ENCODE measurements at regions not wholly inside any gene's neighbourhood (a gene's known extent, or its start where the extent isn't known, plus 50 kb on each side); places are given as distances from the start of the nearest gene placed in this dataset.

DNA sequence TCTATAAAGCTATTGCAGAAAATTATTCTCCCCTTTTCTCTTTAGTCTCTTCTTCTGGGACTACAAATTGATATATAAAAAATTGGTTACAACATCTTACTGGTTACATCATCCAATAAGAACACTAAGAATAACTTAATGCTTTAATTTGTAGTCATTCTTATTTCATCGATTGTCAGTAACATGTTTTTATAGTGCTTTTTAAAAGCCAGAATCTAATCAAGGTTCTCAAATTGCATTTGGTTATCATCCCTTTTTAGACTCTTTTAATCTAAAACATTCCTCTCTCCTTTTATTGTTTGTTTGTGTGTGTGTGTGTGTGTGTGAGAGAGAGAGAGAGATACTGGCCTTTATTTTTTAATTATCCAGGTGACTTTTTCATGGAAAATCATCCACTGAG, 377.1 kb upstream of the MEIS1 start:
- Mint-ChIP-seq H3K27ac (no peak overlapping the region), H3K36me3 (ENCODE audit: low read depth) (no peaks in the 10 kb centered on the region), H3K9me3 (peaks cover 7% of the 10 kb centered on the region), H3K4me1 (no peaks in the 10 kb centered on the region), H3K4me3 (no peak overlapping the region), H3K27me3 (peaks cover 6% of the 10 kb centered on the region)
- ATAC-seq (no peak), DNase-seq (no peak)

DNA sequence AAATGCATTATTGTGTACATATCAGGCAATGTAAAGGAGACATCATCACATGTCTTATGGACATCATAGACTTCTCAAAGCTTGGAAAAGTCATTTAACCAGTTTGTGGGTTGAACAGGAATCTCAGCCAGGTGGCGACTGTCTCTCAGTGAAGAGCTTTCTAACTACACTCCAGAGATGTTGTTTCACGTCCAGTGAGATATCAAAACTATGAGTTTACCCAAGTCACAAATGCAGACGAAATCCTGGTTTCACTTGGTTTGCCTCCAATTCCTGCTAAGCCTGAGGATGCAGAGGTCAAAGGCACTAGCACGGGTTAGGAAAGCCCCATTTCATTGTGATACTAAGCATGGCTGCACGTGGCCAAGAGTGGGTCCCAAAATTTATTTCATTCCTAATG, 384.5 kb upstream of the MEIS1 start:
- DNase-seq (no peak), ATAC-seq (no peak)
- H3K4me3 Mint-ChIP-seq = no peak overlapping the region
- no peaks in the 10 kb centered on the region for H3K36me3 Mint-ChIP-seq (ENCODE audit: low read depth)
- H3K4me1 Mint-ChIP-seq = no peaks in the 10 kb centered on the region
- H3K9me3 Mint-ChIP-seq = peaks cover 4% of the 10 kb centered on the region
- peaks cover 4% of the 10 kb centered on the region for H3K27me3 Mint-ChIP-seq
- no peak overlapping the region for H3K27ac Mint-ChIP-seq

DNA sequence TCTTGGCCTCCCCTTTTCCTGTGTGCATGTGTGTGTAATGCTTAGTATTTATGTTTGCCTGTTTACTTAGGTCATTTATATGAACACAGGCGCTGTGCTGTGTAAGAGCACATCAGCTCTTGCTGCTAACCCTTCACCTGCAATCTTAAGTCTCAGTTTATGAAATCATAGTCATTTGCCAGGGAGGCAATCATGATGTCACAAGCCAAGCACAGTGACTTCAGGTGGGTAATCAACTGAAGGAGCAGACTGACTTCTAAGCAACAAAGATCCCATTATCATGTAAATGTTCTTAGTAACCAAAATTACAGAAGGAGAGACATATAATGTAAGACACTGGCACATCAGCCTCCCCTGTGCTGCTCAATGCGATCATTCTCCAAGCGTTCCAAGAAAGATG, 386.3 kb upstream of the MEIS1 start:
- Mint-ChIP-seq H3K27ac (no peak overlapping the region), H3K36me3 (ENCODE audit: low read depth) (no peaks in the 10 kb centered on the region), H3K4me1 (no peaks in the 10 kb centered on the region), H3K27me3 (peaks cover 2% of the 10 kb centered on the region), H3K4me3 (no peak overlapping the region), H3K9me3 (no peaks in the 10 kb centered on the region)
- no peak for DNase-seq
- ATAC-seq = no peak

DNA sequence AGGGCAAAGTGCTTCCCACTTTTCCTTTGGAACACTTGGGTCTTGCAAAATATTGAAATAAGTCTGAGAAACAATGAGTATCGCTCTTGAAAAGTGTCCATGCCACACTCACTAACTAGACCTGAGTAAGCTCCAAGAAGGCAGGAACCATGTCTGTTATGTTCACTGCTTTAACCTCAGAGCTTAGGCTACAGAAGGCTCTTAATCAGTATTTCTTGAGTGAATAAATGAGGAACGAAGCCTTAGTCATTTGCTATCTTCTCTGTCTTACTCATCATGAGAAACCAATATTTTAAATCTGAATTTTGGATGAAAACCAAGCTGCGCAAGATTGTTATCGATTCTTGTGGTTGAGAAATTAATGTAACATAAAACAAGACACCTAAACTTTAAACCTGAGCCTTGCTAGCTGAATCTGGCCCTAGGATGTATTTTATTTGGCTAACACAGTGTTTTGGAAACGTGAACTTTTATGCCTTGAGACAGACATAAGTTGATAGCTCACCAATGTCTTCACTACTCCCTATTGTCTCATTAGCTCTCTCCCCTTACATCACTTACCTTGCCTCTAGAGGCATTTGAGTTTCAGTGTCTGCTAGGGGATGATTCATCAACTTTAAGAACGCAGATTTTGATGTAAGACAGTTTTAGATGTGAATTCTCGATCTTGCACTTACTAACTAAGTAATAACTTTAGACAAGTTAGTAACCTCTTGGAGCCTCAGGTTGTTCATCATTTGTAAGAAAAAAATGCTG, 392.8 kb upstream of the MEIS1 start:
- DNase-seq = no peak
- no peak for ATAC-seq

DNA sequence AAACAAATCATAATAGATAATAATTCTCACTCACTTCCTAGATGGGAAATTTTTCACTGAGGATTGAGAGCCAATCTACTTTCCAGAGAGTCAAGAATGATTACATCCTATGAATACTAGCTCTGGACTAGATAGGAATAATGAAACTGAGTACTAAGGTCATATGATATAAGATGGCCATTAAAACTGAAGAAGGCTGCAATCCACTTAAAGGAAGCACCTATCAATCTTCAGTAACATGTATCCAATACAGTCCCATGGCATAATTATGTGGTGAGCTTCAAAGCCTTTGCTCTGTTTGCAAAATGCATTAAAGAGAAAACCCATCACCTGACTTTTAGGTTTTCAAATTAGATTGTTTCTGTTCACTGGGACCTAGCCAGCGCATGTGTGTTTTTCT, 398.0 kb upstream of the MEIS1 start:
- H3K4me1 Mint-ChIP-seq = no peaks in the 10 kb centered on the region
- no peak overlapping the region for H3K27ac Mint-ChIP-seq
- no peak overlapping the region for H3K4me3 Mint-ChIP-seq
- no peaks in the 10 kb centered on the region for H3K27me3 Mint-ChIP-seq
- H3K36me3 Mint-ChIP-seq (ENCODE audit: low read depth) = no peaks in the 10 kb centered on the region
- ATAC-seq (no peak), DNase-seq (no peak)
- H3K9me3 Mint-ChIP-seq = no peaks in the 10 kb centered on the region

More for the DNA sequence above, 392.8 kb upstream of the MEIS1 start:
- Mint-ChIP-seq H3K4me1 (no peaks in the 10 kb centered on the region), H3K36me3 (ENCODE audit: low read depth) (no peaks in the 10 kb centered on the region), H3K9me3 (no peaks in the 10 kb centered on the region), H3K27me3 (no peaks in the 10 kb centered on the region), H3K4me3 (no peak overlapping the region), H3K27ac (no peak overlapping the region)

DNA sequence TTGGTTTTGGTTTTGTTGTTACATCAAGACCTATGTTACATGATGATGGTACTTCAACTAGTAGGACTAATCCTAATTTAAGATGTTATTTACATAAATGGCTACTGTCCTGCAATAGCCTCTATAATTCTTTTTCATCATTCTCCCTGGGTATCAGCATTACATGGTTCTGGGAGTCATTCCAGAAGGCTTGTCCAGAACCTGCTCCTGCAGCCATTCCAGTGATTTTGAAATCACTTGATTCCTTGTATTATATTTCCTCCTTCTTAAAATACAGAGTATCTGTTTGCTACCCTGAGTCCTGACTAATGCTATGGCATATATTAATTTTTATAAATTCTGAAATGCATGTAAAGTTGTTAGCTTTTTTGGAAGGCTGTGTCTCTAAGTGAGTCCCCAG, 400.5 kb upstream of the MEIS1 start:
- Mint-ChIP-seq H3K36me3 (ENCODE audit: low read depth) (no peaks in the 10 kb centered on the region), H3K27me3 (no peaks in the 10 kb centered on the region), H3K4me3 (no peak overlapping the region), H3K4me1 (no peaks in the 10 kb centered on the region), H3K27ac (no peak overlapping the region), H3K9me3 (peaks cover 9% of the 10 kb centered on the region)
- ATAC-seq (no peak), DNase-seq (no peak)

DNA sequence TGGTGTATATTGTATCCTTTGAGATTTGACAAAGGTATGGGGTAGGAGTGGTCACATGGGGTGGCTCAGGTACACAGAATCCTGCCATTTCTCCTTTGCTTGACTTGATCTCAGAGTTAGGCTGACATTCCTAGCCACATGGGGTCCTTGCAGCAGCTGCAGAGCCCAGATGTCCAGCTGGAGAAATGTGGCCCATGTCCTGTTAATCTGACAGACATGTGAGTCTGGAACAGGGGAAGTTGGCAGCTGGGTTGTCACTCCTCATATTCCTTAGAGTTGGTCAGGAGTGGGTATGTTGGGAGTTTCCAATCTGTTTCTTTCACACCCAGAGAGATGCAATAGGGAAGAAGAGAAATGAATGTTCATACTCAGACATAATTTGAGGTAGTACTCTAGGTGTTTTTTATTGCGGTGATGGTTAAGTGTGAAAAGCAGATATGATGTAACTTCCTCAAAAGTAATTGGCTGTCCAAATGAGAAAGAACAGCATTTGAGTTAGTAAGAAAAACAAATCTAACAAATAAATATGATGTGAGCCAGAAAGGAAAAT, 402.6 kb upstream of the MEIS1 start:
- ATAC-seq = no peak

DNA sequence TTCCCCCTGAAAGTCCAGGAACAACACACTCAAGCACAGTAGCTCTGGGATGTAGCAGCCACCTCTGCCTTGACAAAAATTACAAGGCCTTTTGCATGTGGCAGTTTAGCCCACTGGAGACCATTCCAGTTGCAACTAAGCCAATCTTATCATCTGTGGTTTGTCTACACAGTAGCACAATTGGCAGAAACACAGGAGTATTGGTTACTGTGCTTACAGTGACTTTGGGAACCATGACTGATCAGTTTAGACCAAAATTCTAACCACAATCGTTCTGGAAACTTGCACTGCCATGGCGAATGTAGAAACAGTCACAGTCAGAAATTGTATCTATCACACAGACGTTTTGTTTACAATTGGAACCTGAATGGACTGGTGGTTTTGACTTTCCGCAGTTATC, 403.7 kb upstream of the MEIS1 start:
- H3K9me3 Mint-ChIP-seq = peaks cover 13% of the 10 kb centered on the region
- ATAC-seq = no peak
- H3K4me1 Mint-ChIP-seq = no peaks in the 10 kb centered on the region
- H3K4me3 Mint-ChIP-seq = no peak overlapping the region
- no peak for DNase-seq
- H3K36me3 Mint-ChIP-seq (ENCODE audit: low read depth) = no peaks in the 10 kb centered on the region
- no peak overlapping the region for H3K27ac Mint-ChIP-seq
- no peaks in the 10 kb centered on the region for H3K27me3 Mint-ChIP-seq

More for the DNA sequence above, 402.6 kb upstream of the MEIS1 start:
- Mint-ChIP-seq H3K27ac (no peak overlapping the region), H3K36me3 (ENCODE audit: low read depth) (no peaks in the 10 kb centered on the region), H3K4me3 (no peak overlapping the region), H3K27me3 (no peaks in the 10 kb centered on the region), H3K4me1 (no peaks in the 10 kb centered on the region), H3K9me3 (peaks cover 9% of the 10 kb centered on the region)
- no peak for DNase-seq

DNA sequence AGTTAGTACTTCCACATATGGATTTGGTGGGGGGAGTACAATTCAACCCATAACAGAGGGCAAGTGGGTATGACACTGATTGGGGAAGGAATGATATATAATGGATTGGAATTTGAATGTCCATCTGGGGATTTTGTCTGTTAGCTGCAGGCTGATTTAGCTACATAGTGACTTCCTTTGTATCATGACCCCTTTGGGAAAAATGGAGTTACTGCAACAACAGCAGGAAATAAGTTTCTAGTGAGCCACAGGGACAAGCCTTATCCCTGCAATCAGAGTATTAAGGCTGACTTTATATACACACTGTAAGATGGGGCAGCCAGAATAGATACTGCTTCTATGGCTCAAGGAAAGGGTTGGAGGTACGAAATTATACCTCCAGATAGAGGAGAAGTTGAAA, 404.4 kb upstream of the MEIS1 start:
- ATAC-seq = no peak
- Mint-ChIP-seq H3K36me3 (ENCODE audit: low read depth) (no peaks in the 10 kb centered on the region), H3K4me1 (no peaks in the 10 kb centered on the region), H3K4me3 (no peak overlapping the region), H3K9me3 (peaks cover 13% of the 10 kb centered on the region), H3K27me3 (no peaks in the 10 kb centered on the region), H3K27ac (no peak overlapping the region)
- no peak for DNase-seq

DNA sequence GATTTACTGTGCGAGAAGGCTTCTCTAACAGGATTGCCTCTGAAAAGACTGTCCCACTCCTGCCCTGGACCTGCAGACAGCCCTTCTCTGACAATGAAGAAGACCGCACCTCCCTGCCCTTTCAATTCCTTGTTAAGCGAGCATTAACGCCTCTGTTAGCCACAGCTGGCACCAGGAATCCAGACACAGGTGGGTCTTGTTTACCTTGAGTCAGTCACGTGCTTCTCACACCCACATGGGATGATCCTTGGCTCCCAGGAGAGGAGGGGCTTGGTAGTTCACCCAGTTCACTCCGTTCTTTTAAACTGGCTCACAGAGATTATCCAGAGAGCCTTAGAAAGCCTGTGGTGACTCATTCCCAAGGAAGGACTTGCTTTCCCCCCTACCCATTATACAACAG, 410.5 kb upstream of the MEIS1 start:
- Mint-ChIP-seq H3K36me3 (ENCODE audit: low read depth) (no peaks in the 10 kb centered on the region), H3K9me3 (peaks cover 5% of the 10 kb centered on the region), H3K27ac (no peak overlapping the region), H3K4me3 (no peak overlapping the region), H3K27me3 (no peaks in the 10 kb centered on the region), H3K4me1 (no peaks in the 10 kb centered on the region)
- DNase-seq (no peak), ATAC-seq (no peak)

DNA sequence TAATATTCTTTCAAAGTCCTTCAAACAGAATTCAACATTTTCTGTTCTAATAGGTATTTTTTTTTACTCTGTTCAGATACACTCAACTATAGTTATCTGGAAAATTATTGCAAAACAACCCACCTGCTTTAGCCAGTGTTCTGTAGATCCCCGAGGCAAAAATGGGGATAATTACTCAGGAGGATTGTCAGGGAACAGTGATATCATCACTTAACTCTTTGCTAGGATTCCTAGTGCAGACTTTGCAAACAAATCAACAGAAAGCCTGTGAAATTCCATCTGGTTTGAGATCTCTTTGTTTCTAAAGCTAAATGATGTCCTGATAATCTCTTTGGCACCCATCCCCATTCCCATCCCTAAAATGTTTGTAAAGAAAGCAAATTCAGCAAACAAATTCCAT, 413.6 kb upstream of the MEIS1 start:
- DNase-seq (no peak), ATAC-seq (no peak)
- H3K36me3 Mint-ChIP-seq (ENCODE audit: low read depth) = no peaks in the 10 kb centered on the region
- H3K4me3 Mint-ChIP-seq = no peak overlapping the region
- no peaks in the 10 kb centered on the region for H3K4me1 Mint-ChIP-seq
- no peaks in the 10 kb centered on the region for H3K9me3 Mint-ChIP-seq
- peaks cover 3% of the 10 kb centered on the region for H3K27me3 Mint-ChIP-seq
- no peak overlapping the region for H3K27ac Mint-ChIP-seq

DNA sequence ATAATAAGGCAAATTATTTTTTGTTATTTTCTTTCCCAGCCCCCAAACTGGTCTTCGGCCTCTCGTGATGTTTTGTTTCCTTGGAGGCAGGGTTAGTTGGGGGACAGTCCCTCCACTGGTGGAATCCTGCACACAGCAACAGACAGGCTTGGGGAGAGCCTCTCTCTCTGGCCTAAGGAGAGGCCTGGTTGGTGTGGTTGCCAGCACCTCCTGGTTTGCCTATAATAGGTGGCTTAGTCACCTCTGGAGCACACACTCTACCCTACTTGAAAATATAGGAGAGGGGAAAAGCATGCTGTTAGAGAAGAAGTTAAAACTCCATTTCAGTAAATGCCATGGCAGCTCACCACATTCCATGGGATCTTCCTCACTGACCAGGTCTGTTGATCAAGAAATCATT, 417.2 kb upstream of the MEIS1 start:
- H3K27ac Mint-ChIP-seq = no peak overlapping the region
- no peaks in the 10 kb centered on the region for H3K36me3 Mint-ChIP-seq (ENCODE audit: low read depth)
- no peak for ATAC-seq
- H3K4me3 Mint-ChIP-seq = no peak overlapping the region
- peaks cover 4% of the 10 kb centered on the region for H3K9me3 Mint-ChIP-seq
- H3K27me3 Mint-ChIP-seq = peaks cover 3% of the 10 kb centered on the region
- no peaks in the 10 kb centered on the region for H3K4me1 Mint-ChIP-seq
- no peak for DNase-seq

DNA sequence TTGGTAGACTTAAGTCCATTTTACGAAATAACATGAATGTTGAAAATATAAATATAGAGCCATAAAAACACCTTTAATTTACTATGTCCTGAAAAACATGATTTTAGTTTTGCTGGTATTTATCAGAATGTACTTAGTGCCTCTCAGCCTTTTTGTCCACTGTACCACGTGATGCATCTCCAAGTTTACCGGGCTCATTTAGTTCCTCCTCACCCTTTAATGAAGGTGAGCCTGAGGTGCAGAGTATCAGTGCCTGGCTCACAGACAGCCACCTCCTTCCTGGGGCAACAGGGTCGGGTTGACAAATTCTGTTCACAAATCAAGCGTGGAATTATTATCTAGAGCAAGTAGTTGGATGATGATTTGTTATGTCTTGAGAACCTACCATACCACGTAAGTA, 420.5 kb upstream of the MEIS1 start:
- Mint-ChIP-seq H3K36me3 (ENCODE audit: low read depth) (no peaks in the 10 kb centered on the region), H3K9me3 (peaks cover 7% of the 10 kb centered on the region), H3K27me3 (peaks cover 3% of the 10 kb centered on the region), H3K4me3 (no peak overlapping the region), H3K27ac (no peak overlapping the region), H3K4me1 (no peaks in the 10 kb centered on the region)
- ATAC-seq (no peak), DNase-seq (no peak)

DNA sequence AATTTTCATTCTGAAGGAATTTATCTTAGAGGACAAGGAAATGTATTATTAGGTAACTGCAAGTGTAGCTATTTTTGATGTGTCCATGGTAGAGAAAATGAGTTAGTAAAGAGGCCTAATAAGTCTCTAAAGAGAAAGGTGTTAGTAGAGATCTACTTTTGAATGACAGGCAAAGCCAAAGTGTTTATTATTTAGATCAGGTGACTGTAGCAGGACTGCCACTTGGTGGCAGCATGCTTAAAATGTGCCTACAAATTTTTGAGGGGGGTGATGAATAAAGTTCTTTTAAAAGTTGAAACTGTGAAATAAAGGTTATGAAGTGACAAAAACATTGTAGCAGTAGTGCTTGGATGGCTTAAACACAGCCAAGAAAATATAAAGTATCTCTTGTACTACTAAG, 421.5 kb upstream of the MEIS1 start:
- Mint-ChIP-seq H3K27ac (no peak overlapping the region), H3K4me1 (no peaks in the 10 kb centered on the region), H3K36me3 (ENCODE audit: low read depth) (no peaks in the 10 kb centered on the region), H3K9me3 (peaks cover 7% of the 10 kb centered on the region), H3K27me3 (peaks cover 3% of the 10 kb centered on the region), H3K4me3 (no peak overlapping the region)
- no peak for DNase-seq
- ATAC-seq = no peak

DNA sequence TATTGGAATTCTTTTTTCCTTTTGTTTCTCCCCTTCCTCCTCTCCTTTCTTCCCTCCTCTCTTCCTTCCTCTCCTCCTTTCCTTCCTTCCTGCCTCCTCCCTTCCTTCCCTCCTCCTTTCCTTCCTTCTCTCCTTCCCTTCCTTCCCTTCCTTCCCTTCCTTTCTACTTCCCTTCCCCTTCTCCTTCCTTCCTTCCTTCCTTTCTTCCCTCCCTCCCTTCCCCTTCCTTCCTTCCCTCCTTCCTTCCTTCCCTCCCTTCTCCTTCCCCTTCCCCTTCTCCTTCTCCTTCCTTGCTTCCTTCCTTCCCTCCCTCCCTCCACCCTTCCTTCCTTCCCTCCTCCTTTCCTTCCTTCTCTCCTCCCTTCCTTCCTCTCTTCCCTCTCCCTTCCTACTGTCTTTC, 431.0 kb upstream of the MEIS1 start:
- Mint-ChIP-seq H3K27me3 (peaks cover 3% of the 10 kb centered on the region), H3K4me1 (no peaks in the 10 kb centered on the region), H3K36me3 (ENCODE audit: low read depth) (no peaks in the 10 kb centered on the region), H3K4me3 (no peak overlapping the region), H3K27ac (no peak overlapping the region), H3K9me3 (peaks cover 6% of the 10 kb centered on the region)
- ATAC-seq (no peak), DNase-seq (no peak)

DNA sequence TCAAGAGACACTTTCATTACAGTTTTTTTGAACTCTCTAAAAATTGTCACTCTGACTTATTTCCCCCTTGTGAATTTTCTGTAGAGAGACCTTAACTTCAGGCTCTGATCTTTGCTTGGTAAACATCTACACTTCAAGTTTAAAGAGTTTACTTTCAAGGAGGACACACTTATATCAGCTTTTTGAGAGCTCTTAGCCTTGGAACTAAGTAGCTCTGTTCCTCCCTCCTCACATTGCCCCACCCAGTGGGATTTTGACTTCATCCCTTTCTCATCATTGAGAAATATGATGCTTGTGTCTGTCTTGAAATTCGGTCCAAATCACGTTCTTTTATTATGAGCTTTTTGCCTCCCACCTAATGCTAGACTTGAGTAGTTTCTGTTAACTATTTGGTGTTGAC, 433.4 kb upstream of the MEIS1 start:
- H3K9me3 Mint-ChIP-seq = no peaks in the 10 kb centered on the region
- no peak overlapping the region for H3K27ac Mint-ChIP-seq
- H3K4me3 Mint-ChIP-seq = no peak overlapping the region
- ATAC-seq (no peak), DNase-seq (no peak)
- H3K4me1 Mint-ChIP-seq = no peaks in the 10 kb centered on the region
- H3K36me3 Mint-ChIP-seq (ENCODE audit: low read depth) = no peaks in the 10 kb centered on the region
- H3K27me3 Mint-ChIP-seq = peaks cover 3% of the 10 kb centered on the region

Measured in activated naive CD8-positive, alpha-beta T cell treated with anti-CD3 and anti-CD28 coated beads, Interleukin-2, amount 50 U/mL, for 24 hours (primary cell).